ENCODE measurements at regions not wholly inside any gene's neighbourhood (a gene's known extent, or its start where the extent isn't known, plus 50 kb on each side); places are given as distances from the start of the nearest gene placed in this dataset.

- Histone ChIP-seq H3K27ac (no peak overlapping the region), H3K9me3 (no peaks in the 10 kb centered on the region), H3K4me1 (no peaks in the 10 kb centered on the region), H3K27me3 (no peaks in the 10 kb centered on the region), H3K36me3 (no peaks in the 10 kb centered on the region), H3K4me3 (replicated peaks in 1 of 3) (no peak overlapping the region)
- 83 to 85% methylated on average over 2 of the region's 2 CpGs for WGBS, 2 donors
- intact Hi-C loops (cut with DNase I) = no loop called here
- no peak for DNase-seq
- TF ChIP-seq CTCF (IDR thresholded peaks at IDR 0.05) (no peak), POLR2A (IDR thresholded peaks at IDR 0.05) (no peak)
Measured at GRCh38 chr2:183859129-183859528, 734.9 kb downstream of the NUP35 start.

- H3K27ac ChIP-seq = no peak overlapping the region
- intact Hi-C loops (cut with DNase I) = no loop called here
- H3K27me3 ChIP-seq = no peaks in the 10 kb centered on the region
- H3K4me1 ChIP-seq = no peaks in the 10 kb centered on the region
- WGBS, 2 donors = 78 to 93% methylated on average over 2 of the region's 2 CpGs
- DNase-seq = no peak
- H3K36me3 ChIP-seq = no peaks in the 10 kb centered on the region
- no peak for TF ChIP-seq POLR2A (IDR thresholded peaks at IDR 0.05)
- TF ChIP-seq CTCF (IDR thresholded peaks at IDR 0.05) = no peak
- no peak overlapping the region for H3K4me3 ChIP-seq (replicated peaks in 1 of 3)
- no peaks in the 10 kb centered on the region for H3K9me3 ChIP-seq
Measured at GRCh38 chr2:183866666-183867065, 731.7 kb upstream of the ZNF804A start.

GRCh38 chr2:183867206-183867605 lies 731.1 kb upstream of the ZNF804A start:
- no peak for DNase-seq
- H3K4me1 ChIP-seq = no peaks in the 10 kb centered on the region
- no peak overlapping the region for H3K4me3 ChIP-seq (replicated peaks in 1 of 3)
- H3K27ac ChIP-seq = no peak overlapping the region
- no peaks in the 10 kb centered on the region for H3K36me3 ChIP-seq
- H3K9me3 ChIP-seq = no peaks in the 10 kb centered on the region
- no peaks in the 10 kb centered on the region for H3K27me3 ChIP-seq
- WGBS, 2 donors = 84 to 86% methylated on average over 5 of the region's 5 CpGs
- TF ChIP-seq CTCF (IDR thresholded peaks at IDR 0.05) (no peak), POLR2A (IDR thresholded peaks at IDR 0.05) (no peak)
- intact Hi-C loops (cut with DNase I) = no loop called here

- no peaks in the 10 kb centered on the region for H3K36me3 ChIP-seq
- H3K4me3 ChIP-seq (replicated peaks in 1 of 3) = no peak overlapping the region
- 87 to 89% methylated on average over 2 of the region's 2 CpGs for WGBS, 2 donors
- H3K27me3 ChIP-seq = no peaks in the 10 kb centered on the region
- peaks cover 0 to 4% of the 10 kb centered on the region in 2 donors for H3K4me1 ChIP-seq
- intact Hi-C loops (cut with DNase I) = no loop called here
- TF ChIP-seq CTCF (IDR thresholded peaks at IDR 0.05) (no peak), POLR2A (IDR thresholded peaks at IDR 0.05) (no peak)
- no peak for DNase-seq
- H3K9me3 ChIP-seq = no peaks in the 10 kb centered on the region
- no peak overlapping the region for H3K27ac ChIP-seq
Measured at GRCh38 chr2:183868153-183868552, 730.2 kb upstream of the ZNF804A start.

GRCh38 chr2:183868707-183869106 lies 729.6 kb upstream of the ZNF804A start:
- TF ChIP-seq POLR2A (IDR thresholded peaks at IDR 0.05) (no peak), CTCF (IDR thresholded peaks at IDR 0.05) (no peak)
- Histone ChIP-seq H3K9me3 (no peaks in the 10 kb centered on the region), H3K4me1 (peaks cover 0 to 6% of the 10 kb centered on the region in 2 donors), H3K4me3 (replicated peaks in 1 of 3) (no peak overlapping the region), H3K36me3 (no peaks in the 10 kb centered on the region), H3K27ac (no peak overlapping the region), H3K27me3 (no peaks in the 10 kb centered on the region)
- DNase-seq = no peak
- 57 to 75% methylated on average over 1 of the region's 1 CpG for WGBS, 2 donors
- intact Hi-C loops (cut with DNase I) = no loop called here

Data from thyroid gland (tissue), 4 donors.